Tibial artery (tissue), 4 donors: ENCODE measurements at regions not wholly inside any gene's neighbourhood (a gene's known extent, or its start where the extent isn't known, plus 50 kb on each side); places are given as distances from the start of the nearest gene placed in this dataset.

Source experiments
- DNase-seq, 2 donors: peaks; one replicate each; pipeline ENCODE4 v3.0.0-alpha.2; 2019
- H3K27ac ChIP-seq, 2 donors: fragments of 200-600 bp; sonication (generic) in 1 of 2; 1 replicate in 1 of 2; 2 replicates in 1 of 2; pipeline ENCODE4 v1.5.1; 2018 to 2019; ENCODE audit warnings: mild to moderate bottlenecking in 1 of 2
- H3K27me3 ChIP-seq, 2 donors: fragments of 200-600 bp; sonication (generic) in 1 of 2; one replicate each; pipeline versions ENCODE4 v1.5.1 to v1.6.0; 2016 to 2019
- H3K36me3 ChIP-seq, 3 donors: fragments of 200-600 bp; sonication (generic) in 2 of 3; one replicate each; pipeline ENCODE4 v1.5.1; 2016 to 2019; ENCODE audit warnings: mild to moderate bottlenecking in 2 of 3
- H3K4me1 ChIP-seq, 4 donors: fragments of 200-600 bp; sonication (generic) in 2 of 4; 1 replicate in 3 of 4; 2 replicates in 1 of 4; pipeline ENCODE4 v1.5.1; 2016 to 2019
- H3K4me3 ChIP-seq, 2 donors: fragments of 200-600 bp; sonication (generic) in 1 of 2; 1 replicate in 1 of 2; 2 replicates in 1 of 2; pipeline ENCODE4 v1.5.1; 2018 to 2019; ENCODE audit warnings: mild to moderate bottlenecking in 2 of 2
- H3K9me3 ChIP-seq, 3 donors: fragments of 200-600 bp; sonication (generic) in 1 of 3; one replicate each; pipeline ENCODE4 v1.5.1; 2016 to 2019
- intact Hi-C: fragments of 100-400 bp; cut with DNase I; formaldehyde crosslinking; loops from one replicate; pipeline ENCODE4 v1.15.0; 2023; ENCODE audit warnings: low total_unique reads
- TF ChIP-seq, protein P1 (sequence below), 2 experiments: fragments of 200-600 bp in 1 of 2; fragments of 450-650 bp in 1 of 2; IDR thresholded peaks; one replicate each; pipeline ENCODE4 v1.5.1; 2017 to 2019; ENCODE audit warnings: antibody characterized with exemption in 2 of 2, mild to moderate bottlenecking in 1 of 2, moderate library complexity in 1 of 2

DNA sequence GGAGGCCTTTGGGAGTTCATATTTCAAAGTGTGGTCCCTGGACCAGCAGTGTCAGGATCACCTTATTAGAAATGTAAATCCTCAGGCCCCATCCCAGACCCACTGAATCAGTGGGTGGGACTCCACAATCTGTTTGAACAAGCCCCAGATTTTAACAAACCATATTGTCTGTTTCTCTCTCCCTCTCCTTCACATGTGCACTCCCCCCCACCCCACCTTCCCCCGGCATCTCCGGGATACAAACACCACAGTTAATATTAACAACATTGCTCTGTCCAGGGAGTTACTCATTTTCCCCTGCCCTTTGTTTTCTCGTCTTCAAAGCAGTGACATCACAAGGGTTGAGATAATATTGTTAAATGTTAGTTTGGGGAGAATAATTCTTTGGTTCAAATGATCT lies 127.3 kb downstream of the KATNIP start:
- Histone ChIP-seq H3K36me3 (peaks cover 17 to 47% (median 47%) of the 10 kb centered on the region in 3 donors), H3K4me1 (peaks cover 0 to 6% (median 0%) of the 10 kb centered on the region in 4 donors), H3K27me3 (no peaks in the 10 kb centered on the region), H3K27ac (no peak overlapping the region), H3K4me3 (no peak overlapping the region), H3K9me3 (no peaks in the 10 kb centered on the region)
- TF ChIP-seq, protein P1, sequence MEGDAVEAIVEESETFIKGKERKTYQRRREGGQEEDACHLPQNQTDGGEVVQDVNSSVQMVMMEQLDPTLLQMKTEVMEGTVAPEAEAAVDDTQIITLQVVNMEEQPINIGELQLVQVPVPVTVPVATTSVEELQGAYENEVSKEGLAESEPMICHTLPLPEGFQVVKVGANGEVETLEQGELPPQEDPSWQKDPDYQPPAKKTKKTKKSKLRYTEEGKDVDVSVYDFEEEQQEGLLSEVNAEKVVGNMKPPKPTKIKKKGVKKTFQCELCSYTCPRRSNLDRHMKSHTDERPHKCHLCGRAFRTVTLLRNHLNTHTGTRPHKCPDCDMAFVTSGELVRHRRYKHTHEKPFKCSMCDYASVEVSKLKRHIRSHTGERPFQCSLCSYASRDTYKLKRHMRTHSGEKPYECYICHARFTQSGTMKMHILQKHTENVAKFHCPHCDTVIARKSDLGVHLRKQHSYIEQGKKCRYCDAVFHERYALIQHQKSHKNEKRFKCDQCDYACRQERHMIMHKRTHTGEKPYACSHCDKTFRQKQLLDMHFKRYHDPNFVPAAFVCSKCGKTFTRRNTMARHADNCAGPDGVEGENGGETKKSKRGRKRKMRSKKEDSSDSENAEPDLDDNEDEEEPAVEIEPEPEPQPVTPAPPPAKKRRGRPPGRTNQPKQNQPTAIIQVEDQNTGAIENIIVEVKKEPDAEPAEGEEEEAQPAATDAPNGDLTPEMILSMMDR (IDR thresholded peaks at IDR 0.05): no peak
- intact Hi-C loops: no loop called here
- no peak for DNase-seq

DNA sequence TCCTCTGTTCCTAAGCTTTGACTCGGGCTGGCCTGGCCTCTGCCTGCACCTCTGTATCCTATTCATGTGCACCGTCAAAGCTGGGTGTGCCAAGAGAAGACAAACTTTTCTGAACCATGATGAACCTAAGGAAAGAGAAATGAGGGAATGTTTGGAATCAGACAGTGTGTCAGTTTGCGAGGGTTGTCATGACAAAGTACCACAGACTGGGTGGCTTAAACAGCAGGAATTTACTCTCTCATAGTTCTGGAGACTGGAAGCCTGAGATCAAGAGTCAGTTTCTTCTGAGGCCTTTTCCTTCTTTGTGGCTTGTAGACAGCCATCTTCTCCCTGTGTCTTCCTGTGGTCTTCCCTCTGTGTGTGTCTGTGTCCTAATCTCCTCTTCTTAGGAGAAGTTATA lies 129.0 kb downstream of the KATNIP start:
- no peak overlapping the region for H3K27ac ChIP-seq
- TF ChIP-seq, protein P1 (IDR thresholded peaks at IDR 0.05): no peak
- DNase-seq: no peak
- H3K4me1 ChIP-seq: peaks cover 0 to 6% (median 0%) of the 10 kb centered on the region in 4 donors
- H3K4me3 ChIP-seq: no peak overlapping the region
- intact Hi-C loops: no loop called here
- no peaks in the 10 kb centered on the region for H3K27me3 ChIP-seq
- H3K36me3 ChIP-seq: peaks cover 17 to 63% (median 46%) of the 10 kb centered on the region in 3 donors
- no peaks in the 10 kb centered on the region for H3K9me3 ChIP-seq

DNA sequence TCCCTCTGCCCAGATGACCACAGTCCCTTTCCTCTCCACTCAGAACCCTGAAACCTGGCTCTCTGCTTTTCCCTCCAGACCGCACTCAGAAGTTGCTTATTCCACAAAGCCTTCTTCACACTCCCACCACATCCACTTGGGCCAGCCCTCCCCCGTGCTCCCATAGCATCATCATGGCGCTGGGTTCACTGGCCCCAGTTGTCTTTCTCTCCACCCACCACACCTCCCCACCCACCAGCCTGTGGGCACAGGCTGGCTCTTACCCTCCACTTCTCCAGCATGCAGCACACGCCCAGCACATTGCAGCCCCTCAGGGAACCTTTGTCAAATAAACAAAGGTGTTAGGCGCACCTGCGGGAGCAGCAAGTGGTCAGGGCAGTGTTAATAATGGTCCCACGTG lies 130.0 kb downstream of the KATNIP start:
- Histone ChIP-seq H3K4me3 (no peak overlapping the region), H3K27me3 (no peaks in the 10 kb centered on the region), H3K36me3 (peaks cover 17 to 68% (median 46%) of the 10 kb centered on the region in 3 donors), H3K9me3 (no peaks in the 10 kb centered on the region), H3K27ac (no peak overlapping the region), H3K4me1 (peaks cover 0 to 6% (median 0%) of the 10 kb centered on the region in 4 donors)
- peak in 1 of 2 donors; percentile 44 for DNase-seq
- intact Hi-C loops: no loop called here
- TF ChIP-seq, protein P1 (IDR thresholded peaks at IDR 0.05): no peak

DNA sequence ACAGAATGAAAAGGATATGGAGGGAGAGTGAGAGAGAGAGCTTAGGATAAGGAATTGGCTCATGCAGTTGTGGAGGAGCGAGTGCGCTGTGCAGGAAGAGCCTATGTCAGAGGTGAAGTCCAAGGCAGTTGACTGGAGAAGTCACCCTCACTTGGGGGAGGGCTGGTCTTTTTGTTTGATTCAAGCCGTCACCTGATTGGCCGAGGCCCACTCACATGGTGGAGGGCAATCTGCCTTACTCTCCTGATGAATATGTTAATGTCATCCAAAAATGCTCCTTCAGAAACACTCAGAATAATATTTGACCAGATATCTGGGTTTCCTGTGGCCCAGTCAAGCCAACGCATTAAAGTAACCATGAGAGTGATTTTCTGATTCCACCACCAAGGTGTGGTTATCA lies 131.7 kb downstream of the KATNIP start:
- no peaks in the 10 kb centered on the region for H3K27me3 ChIP-seq
- no peaks in the 10 kb centered on the region for H3K9me3 ChIP-seq
- intact Hi-C loops: no loop called here
- no peak overlapping the region for H3K27ac ChIP-seq
- no peak for DNase-seq
- peaks cover 17 to 68% (median 46%) of the 10 kb centered on the region in 3 donors for H3K36me3 ChIP-seq
- peaks cover 0 to 1% (median 0%) of the 10 kb centered on the region in 4 donors for H3K4me1 ChIP-seq
- no peak overlapping the region for H3K4me3 ChIP-seq
- TF ChIP-seq, protein P1 (IDR thresholded peaks at IDR 0.05): no peak

DNA sequence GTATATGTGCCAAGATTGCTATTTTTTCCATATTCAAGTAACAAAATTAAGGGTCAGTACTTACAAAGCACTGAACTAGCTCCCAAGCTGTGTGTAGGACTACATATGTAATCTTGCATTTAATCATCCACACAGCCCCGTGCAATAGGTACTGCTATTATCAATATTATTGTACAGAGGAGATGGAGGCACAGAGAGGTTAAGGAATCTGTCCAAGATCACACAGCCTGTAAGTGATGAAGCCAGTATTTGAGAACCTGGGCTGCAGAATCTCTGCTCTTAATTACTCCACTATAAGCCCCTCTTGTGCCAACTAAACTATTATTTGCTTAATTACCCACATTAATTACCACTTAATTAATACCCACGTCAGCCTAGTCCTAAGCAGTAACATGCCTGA lies 134.1 kb downstream of the KATNIP start:
- no peak overlapping the region for H3K4me3 ChIP-seq
- H3K27ac ChIP-seq: no peak overlapping the region
- no peaks in the 10 kb centered on the region for H3K4me1 ChIP-seq
- DNase-seq: no peak
- no peaks in the 10 kb centered on the region for H3K27me3 ChIP-seq
- H3K9me3 ChIP-seq: no peaks in the 10 kb centered on the region
- H3K36me3 ChIP-seq: peaks cover 11 to 51% (median 29%) of the 10 kb centered on the region in 3 donors
- intact Hi-C loops: no loop called here
- TF ChIP-seq, protein P1 (IDR thresholded peaks at IDR 0.05): no peak

DNA sequence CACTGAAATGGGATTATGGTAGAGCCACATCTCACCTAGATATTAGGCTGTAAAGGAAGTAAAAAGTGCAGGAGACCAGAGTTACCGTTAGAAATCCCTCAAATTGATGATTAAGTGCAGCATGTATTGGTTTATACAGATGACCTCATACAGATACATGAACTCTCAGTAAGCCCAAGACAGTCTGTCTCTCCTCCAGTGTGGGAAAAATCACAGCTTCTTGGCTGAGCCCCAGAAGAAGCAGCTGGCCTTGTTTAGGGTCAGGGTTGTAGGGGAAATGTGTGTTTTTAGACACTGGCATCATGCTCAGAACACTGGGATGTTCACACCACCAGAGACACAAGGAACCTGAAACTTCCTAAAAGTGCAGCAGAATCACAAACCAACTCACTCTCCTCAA lies 135.9 kb downstream of the KATNIP start:
- TF ChIP-seq, protein P1 (IDR thresholded peaks at IDR 0.05): no peak
- Histone ChIP-seq H3K36me3 (peaks cover 8 to 33% (median 23%) of the 10 kb centered on the region in 3 donors), H3K27me3 (no peaks in the 10 kb centered on the region), H3K27ac (no peak overlapping the region), H3K9me3 (no peaks in the 10 kb centered on the region), H3K4me1 (no peaks in the 10 kb centered on the region), H3K4me3 (no peak overlapping the region)
- intact Hi-C loops: no loop called here
- DNase-seq: no peak
